HUES64 (cell line): ENCODE measurements at regions not wholly inside any gene's neighbourhood (a gene's known extent, or its start where the extent isn't known, plus 50 kb on each side); places are given as distances from the start of the nearest gene placed in this dataset.
A peak's percentile ranks its signal among the peaks of the same experiment; 100 is the strongest.

Experiments
- H3K27ac ChIP-seq: 2 replicates; pipeline ENCODE4 v1.7.0; 2013; ENCODE audit warnings: low read depth, low read length, inconsistent platforms
- H3K27me3 ChIP-seq: 2 replicates; pipeline ENCODE4 v1.6.1; 2013; ENCODE audit warnings: mild to moderate bottlenecking, low read length; ENCODE audit not compliant: insufficient read depth
- H3K36me3 ChIP-seq: 2 replicates; pipeline ENCODE4 v1.6.1; 2013; ENCODE audit warnings: mild to moderate bottlenecking, low read length; ENCODE audit not compliant: insufficient read depth
- H3K4me1 ChIP-seq: 2 replicates; pipeline ENCODE4 v1.6.1; 2013; ENCODE audit warnings: mild to moderate bottlenecking, low read length, moderate library complexity; ENCODE audit not compliant: insufficient read depth
- H3K4me3 ChIP-seq: 2 replicates; pipeline ENCODE4 v1.5.1; 2013; ENCODE audit warnings: mild to moderate bottlenecking, low read length, moderate library complexity
- H3K9ac ChIP-seq: 2 replicates; pipeline ENCODE4 v1.6.1; 2013; ENCODE audit warnings: mild to moderate bottlenecking, low read depth, low read length
- H3K9me3 ChIP-seq: 2 replicates; pipeline ENCODE4 v1.6.1; 2013; ENCODE audit warnings: low read depth, low read length; ENCODE audit not compliant: insufficient read depth
- WGBS: fragments of 150-250, 120-280 bp; methylation state at CpG from one replicate; pipeline ENCODE4 v1.1.7; 2013; ENCODE audit warnings: missing lambda C conversion rate; 5-methylcytosine and 5-hydroxymethylcytosine counted together

- H3K4me3 ChIP-seq, result no peak overlapping the region
- WGBS, result 88% methylated on average over 1 of the region's 3 CpGs
Measured at GRCh38 chr13:107874456-107874855, 340.9 kb downstream of the LIG4 start.

GRCh38 chr13:107873926-107874325, 341.4 kb downstream of the LIG4 start:
- no peaks in the 10 kb centered on the region for H3K9me3 ChIP-seq
- H3K36me3 ChIP-seq, result no peaks in the 10 kb centered on the region
- WGBS, result 94% methylated on average over 5 of the region's 5 CpGs
- no peak overlapping the region for H3K9ac ChIP-seq
- no peak overlapping the region for H3K27ac ChIP-seq
- H3K4me1 ChIP-seq, result no peaks in the 10 kb centered on the region
- H3K27me3 ChIP-seq, result peaks cover 19% of the 10 kb centered on the region
- H3K4me3 ChIP-seq, result no peak overlapping the region

More at GRCh38 chr13:107874456-107874855, 340.9 kb downstream of the LIG4 start:
- H3K27ac ChIP-seq, result no peak overlapping the region
- no peaks in the 10 kb centered on the region for H3K36me3 ChIP-seq
- peaks cover 14% of the 10 kb centered on the region for H3K27me3 ChIP-seq
- H3K9ac ChIP-seq, result no peak overlapping the region
- no peaks in the 10 kb centered on the region for H3K4me1 ChIP-seq
- H3K9me3 ChIP-seq, result no peaks in the 10 kb centered on the region

DNA sequence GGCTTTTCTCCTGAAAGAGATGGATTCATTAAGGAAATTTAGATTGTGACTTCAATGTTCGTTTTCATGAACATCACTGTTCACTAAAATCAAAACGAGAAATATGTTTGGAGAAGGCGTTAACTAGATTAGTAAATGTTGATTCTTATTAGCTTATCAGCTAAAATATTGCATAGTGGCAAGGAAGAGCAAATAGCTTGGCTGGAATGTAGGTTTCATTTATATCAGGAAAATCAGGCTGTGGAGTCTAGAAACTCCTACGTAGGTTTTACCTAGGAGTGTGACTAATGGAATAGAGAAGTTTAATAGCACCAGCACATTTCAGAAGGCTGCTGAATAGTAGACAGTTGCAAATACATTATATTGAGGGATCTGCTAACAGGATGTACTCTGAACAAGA, 344.9 kb downstream of the LIG4 start:
- Histone ChIP-seq H3K4me3 (no peak overlapping the region), H3K27ac (no peak overlapping the region), H3K4me1 (peaks cover 3% of the 10 kb centered on the region; the same call in 1 of the 2 replicates), H3K27me3 (peaks cover 50% of the 10 kb centered on the region), H3K9ac (no peak overlapping the region), H3K36me3 (no peaks in the 10 kb centered on the region), H3K9me3 (no peaks in the 10 kb centered on the region)
- WGBS, result 93% methylated on average over 4 of the region's 4 CpGs

DNA sequence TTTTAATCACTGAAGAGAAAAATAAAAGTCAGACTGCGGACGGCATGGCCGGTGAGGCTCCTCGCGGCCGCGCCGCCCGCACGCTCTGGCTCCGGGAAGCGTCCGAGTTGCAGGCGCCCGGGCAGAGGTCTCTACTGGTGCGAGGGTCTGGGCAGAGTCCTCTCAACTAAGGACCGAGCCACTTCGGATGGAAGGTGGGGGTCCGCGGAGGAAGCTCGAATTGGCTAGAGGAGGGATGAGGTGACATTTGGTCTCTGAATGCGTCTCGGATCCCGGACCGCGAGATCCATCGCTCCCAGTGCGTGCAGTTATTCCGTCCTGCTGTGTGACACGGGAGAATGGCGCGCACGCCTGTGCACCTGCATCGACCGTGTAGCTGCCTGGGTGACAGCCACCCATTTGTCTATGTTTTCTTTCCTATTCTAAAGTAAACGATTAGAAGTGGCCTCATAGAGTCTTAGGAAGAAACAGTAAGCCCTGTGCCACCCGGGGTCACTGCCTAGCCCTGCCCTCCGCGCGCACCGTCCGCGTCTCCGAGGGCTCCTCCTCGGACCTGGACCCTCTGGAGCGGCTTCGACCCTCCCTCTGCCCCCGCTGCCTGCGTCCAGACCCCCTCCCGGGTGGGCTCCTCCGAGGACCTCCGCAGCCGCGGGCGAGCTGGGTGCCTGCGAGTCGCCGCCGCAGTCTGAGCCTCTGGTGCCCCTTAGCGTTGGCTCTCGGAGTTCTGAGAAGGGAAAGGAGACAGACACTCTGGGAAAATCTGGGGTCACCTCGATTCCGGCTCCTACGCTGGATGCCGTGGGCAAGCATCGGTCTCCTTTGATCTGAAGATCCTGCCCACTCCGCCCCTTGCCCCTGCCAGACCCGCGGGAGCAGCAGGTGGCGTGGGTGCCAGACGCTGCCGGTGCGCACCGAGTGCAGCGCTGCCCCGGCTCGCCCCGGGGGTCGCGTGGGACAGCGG, 347.4 kb downstream of the LIG4 start:
- WGBS, result under 1% methylated on average over 81 of the region's 81 CpGs
- Histone ChIP-seq H3K27ac (no peak overlapping the region), H3K27me3 (peaks cover 58% of the 10 kb centered on the region), H3K9me3 (no peaks in the 10 kb centered on the region), H3K4me3 (peak overlapping the region; percentile 63), H3K4me1 (peaks cover 6% of the 10 kb centered on the region; the same call in 1 of the 2 replicates), H3K9ac (peak overlapping the region; percentile 31), H3K36me3 (no peaks in the 10 kb centered on the region)

GRCh38 chr13:107866941-107867623, 348.3 kb downstream of the LIG4 start:
- under 1% methylated on average over 78 of the region's 79 CpGs for WGBS

DNA sequence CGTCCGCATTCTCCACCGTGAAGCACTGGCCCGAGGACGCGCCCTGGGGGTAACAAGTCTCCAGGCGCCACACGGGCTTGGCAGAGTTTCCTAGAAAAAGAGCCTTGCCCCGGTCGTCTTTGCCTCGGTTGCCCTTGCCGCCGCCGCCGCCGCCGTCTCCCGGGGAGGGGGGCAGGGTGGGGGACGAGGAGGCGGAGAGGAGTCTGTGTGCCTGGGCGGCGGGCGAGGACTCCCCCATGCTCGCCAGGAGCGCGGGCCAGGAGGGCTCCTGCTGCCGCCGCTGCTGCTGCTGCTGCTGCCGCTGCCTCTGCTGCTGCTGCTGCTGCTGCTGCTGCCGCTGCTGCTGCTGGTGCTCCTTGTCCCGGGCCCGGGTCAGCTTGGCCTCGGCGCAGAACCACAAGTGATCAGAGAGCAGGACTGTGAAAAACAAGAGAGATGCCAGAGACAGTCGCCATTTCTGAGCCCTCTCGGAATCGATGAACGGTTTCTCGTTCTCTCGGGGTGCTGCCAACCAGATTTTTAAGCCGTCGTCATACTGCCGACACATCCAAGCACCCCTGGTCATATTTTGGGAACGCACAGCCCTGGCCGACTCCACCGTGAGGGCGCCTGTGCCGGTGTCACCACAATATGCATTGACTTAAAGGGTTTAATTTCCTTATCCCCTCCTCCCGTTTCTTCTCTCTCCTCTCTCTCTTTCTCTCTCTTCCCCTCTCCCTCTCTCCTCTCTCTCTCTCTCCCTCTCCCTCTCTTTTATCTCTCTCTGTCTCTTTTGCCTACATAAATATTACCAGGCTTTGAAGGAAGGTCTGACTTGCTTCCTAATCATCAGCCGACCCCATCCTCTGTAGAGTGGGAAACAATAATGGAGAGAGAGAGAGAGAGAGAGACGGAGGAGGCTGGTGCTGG, 349.1 kb downstream of the LIG4 start:
- under 1% methylated on average over 51 of the region's 51 CpGs for WGBS
- Histone ChIP-seq H3K9ac (peak overlapping the region; percentile 35; the same call in 1 of the 2 replicates), H3K4me1 (peaks cover 6% of the 10 kb centered on the region; the same call in 1 of the 2 replicates), H3K27me3 (peaks cover 58% of the 10 kb centered on the region), H3K27ac (no peak overlapping the region), H3K4me3 (peak overlapping the region; percentile 63), H3K36me3 (no peaks in the 10 kb centered on the region), H3K9me3 (no peaks in the 10 kb centered on the region)

More at GRCh38 chr13:107866941-107867623, 348.3 kb downstream of the LIG4 start:
- H3K4me1 ChIP-seq, result peaks cover 6% of the 10 kb centered on the region; the same call in 1 of the 2 replicates
- peaks cover 58% of the 10 kb centered on the region for H3K27me3 ChIP-seq
- no peak overlapping the region for H3K27ac ChIP-seq
- peak overlapping the region; percentile 30 for H3K9ac ChIP-seq
- no peaks in the 10 kb centered on the region for H3K9me3 ChIP-seq
- no peaks in the 10 kb centered on the region for H3K36me3 ChIP-seq
- peak overlapping the region; percentile 63 for H3K4me3 ChIP-seq

DNA sequence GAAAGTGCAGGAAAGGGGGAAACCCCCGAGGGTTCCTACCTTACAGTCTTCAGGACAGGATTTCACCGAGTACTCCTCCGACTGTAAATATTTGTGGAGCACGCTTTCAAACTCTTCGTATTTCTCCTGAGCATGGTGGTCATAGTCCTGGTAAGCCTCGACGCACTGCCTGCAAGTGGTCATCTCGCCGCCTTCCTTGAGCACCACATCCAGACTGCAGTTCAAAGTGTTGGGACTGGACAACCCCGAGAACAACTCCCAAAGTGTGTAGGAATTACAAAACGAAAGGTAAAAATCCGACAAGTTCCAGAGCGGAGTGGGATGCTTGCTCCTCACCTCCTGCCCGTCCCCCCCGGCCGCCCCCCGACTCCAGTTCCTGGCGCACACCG, 349.7 kb downstream of the LIG4 start:
- Histone ChIP-seq H3K9me3 (no peaks in the 10 kb centered on the region), H3K4me3 (peak overlapping the region; percentile 63), H3K36me3 (no peaks in the 10 kb centered on the region), H3K4me1 (peaks cover 6% of the 10 kb centered on the region; the same call in 1 of the 2 replicates), H3K9ac (peak overlapping the region; percentile 35; the same call in 1 of the 2 replicates), H3K27ac (no peak overlapping the region), H3K27me3 (peaks cover 56% of the 10 kb centered on the region)
- 9% methylated on average over 19 of the region's 19 CpGs for WGBS

DNA sequence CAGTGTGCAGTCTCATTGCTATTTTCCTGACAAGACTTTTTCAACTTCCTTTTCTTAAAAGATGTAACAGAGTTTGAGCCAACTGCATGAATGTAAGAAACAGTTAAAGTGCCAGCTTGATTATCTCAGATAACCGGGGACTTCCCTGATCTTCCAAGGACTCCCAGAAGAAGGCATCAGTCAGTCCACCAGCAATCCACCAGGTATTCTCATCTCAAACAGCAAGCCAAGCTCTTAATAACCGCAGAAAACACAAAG, 350.1 kb downstream of the LIG4 start:
- Histone ChIP-seq H3K36me3 (no peaks in the 10 kb centered on the region), H3K27ac (no peak overlapping the region), H3K4me1 (peaks cover 6% of the 10 kb centered on the region; the same call in 1 of the 2 replicates), H3K9ac (no peak overlapping the region), H3K27me3 (peaks cover 52% of the 10 kb centered on the region), H3K4me3 (peak overlapping the region; percentile 63), H3K9me3 (no peaks in the 10 kb centered on the region)
- WGBS, result 36% methylated on average over 2 of the region's 2 CpGs

GRCh38 chr13:107864543-107865317, 350.6 kb downstream of the LIG4 start:
- H3K4me1 ChIP-seq, result peaks cover 6% of the 10 kb centered on the region; the same call in 1 of the 2 replicates
- H3K9ac ChIP-seq, result no peak overlapping the region
- H3K36me3 ChIP-seq, result no peaks in the 10 kb centered on the region
- no peaks in the 10 kb centered on the region for H3K9me3 ChIP-seq
- WGBS, result 40% methylated on average over 9 of the region's 10 CpGs
- peak overlapping the region; percentile 63 for H3K4me3 ChIP-seq
- peaks cover 47% of the 10 kb centered on the region for H3K27me3 ChIP-seq
- H3K27ac ChIP-seq, result no peak overlapping the region

- no peak overlapping the region for H3K4me3 ChIP-seq
Measured at GRCh38 chr13:107860284-107860683, 355.1 kb downstream of the LIG4 start.

More at GRCh38 chr13:107860284-107860683, 355.1 kb downstream of the LIG4 start:
- Histone ChIP-seq H3K4me1 (peaks cover 2% of the 10 kb centered on the region; the same call in 1 of the 2 replicates), H3K9ac (no peak overlapping the region), H3K9me3 (no peaks in the 10 kb centered on the region), H3K27ac (no peak overlapping the region), H3K27me3 (peaks cover 7% of the 10 kb centered on the region), H3K36me3 (no peaks in the 10 kb centered on the region)
- 98% methylated on average over 3 of the region's 3 CpGs for WGBS
